ENCODE measurements at regions not wholly inside any gene's neighbourhood (a gene's known extent, or its start where the extent isn't known, plus 50 kb on each side); places are given as distances from the start of the nearest gene placed in this dataset.

DNA sequence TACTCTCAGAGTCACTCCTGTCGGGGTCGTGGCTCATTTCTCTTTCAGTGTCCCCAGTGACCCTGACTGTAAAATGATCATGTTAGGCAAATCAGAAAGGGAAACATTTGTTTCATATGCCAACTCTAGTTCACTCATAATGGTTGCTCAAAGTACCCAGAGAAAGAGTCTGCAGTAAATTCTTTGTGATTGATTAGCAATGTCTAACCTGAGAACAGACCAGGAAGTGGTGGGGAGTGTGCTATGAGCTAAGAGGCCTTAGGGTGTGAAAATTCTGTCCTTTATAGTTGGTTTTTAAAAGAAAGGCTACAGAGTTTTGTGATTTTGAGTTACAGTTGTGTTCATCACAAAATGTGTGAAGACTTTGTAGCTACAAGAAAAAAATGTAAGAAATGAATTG, 108.9 kb downstream of the EDEM1 start:
- TF ChIP-seq, protein P1, sequence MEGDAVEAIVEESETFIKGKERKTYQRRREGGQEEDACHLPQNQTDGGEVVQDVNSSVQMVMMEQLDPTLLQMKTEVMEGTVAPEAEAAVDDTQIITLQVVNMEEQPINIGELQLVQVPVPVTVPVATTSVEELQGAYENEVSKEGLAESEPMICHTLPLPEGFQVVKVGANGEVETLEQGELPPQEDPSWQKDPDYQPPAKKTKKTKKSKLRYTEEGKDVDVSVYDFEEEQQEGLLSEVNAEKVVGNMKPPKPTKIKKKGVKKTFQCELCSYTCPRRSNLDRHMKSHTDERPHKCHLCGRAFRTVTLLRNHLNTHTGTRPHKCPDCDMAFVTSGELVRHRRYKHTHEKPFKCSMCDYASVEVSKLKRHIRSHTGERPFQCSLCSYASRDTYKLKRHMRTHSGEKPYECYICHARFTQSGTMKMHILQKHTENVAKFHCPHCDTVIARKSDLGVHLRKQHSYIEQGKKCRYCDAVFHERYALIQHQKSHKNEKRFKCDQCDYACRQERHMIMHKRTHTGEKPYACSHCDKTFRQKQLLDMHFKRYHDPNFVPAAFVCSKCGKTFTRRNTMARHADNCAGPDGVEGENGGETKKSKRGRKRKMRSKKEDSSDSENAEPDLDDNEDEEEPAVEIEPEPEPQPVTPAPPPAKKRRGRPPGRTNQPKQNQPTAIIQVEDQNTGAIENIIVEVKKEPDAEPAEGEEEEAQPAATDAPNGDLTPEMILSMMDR (IDR thresholded peaks at IDR 0.05) = no peak
- 96% methylated on average over 2 of the region's 2 CpGs for WGBS
- Histone ChIP-seq H3K27ac (no peak overlapping the region), H3K9me3 (no peaks in the 10 kb centered on the region), H3K27me3 (replicated peaks; ENCODE audit: insufficient read depth) (no peaks in the 10 kb centered on the region), H3K4me3 (no peak overlapping the region), H3K4me1 (replicated peaks) (no peaks in the 10 kb centered on the region), H3K36me3 (no peaks in the 10 kb centered on the region)
- DNase-seq (ENCODE audit: low spot score) = no peak
- intact Hi-C loops (cut with DNase I) = no loop called here

DNA sequence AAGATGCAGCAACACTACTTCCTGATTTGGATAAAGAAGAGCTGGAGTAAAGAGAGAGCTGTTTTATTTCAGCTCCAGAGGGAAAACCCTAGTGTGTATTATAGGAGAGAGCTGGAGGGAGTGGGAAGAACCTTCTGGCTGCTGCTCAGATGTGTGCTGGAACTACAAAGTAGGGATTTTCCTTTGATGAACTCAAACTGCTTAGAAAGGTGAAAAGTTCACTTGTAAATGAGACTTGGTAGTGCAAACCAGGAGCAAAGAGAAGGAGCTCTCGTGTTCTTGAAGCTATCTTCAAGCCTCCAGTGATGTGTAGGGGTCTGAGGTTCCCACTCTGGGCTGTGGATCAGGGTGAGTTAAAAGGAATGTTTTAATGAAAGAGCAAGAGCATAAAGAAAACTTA, 110.4 kb downstream of the EDEM1 start:
- WGBS = 18% methylated on average over 1 of the region's 1 CpG

DNA sequence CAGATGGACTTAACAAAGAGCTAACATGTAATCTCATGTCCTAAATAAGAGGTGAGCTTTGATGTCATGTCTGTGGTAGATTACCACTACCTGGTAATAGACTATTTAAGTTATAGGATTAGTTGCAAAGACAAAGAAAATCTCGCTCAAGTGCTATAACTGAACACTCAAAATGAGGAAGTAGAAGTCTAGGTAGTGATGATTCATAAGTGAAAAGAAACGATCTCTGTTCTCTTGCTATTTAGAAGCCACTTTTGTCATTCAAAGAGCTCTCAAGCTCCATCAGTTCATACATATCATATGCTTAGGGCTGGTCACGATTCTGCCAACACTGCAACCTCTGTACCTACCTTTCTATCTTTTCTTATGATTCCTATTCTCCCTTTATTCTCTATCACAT, 110.9 kb downstream of the EDEM1 start:
- TF ChIP-seq POLR2AphosphoS5 (IDR thresholded peaks at IDR 0.05) (no peak), POLR2A (IDR thresholded peaks at IDR 0.05) (no peak)
- TF ChIP-seq, protein P1 (IDR thresholded peaks at IDR 0.05) = no peak
- Histone ChIP-seq H3K27ac (no peak overlapping the region), H3K4me1 (replicated peaks) (no peaks in the 10 kb centered on the region), H3K27me3 (replicated peaks; ENCODE audit: insufficient read depth) (no peaks in the 10 kb centered on the region), H3K36me3 (no peaks in the 10 kb centered on the region), H3K4me3 (no peak overlapping the region), H3K9me3 (no peaks in the 10 kb centered on the region)
- no peak for DNase-seq (ENCODE audit: low spot score)
- intact Hi-C loops (cut with DNase I) = no loop called here
- 58% methylated on average over 3 of the region's 3 CpGs for WGBS

More for the DNA sequence above, 110.4 kb downstream of the EDEM1 start:
- TF ChIP-seq POLR2A (IDR thresholded peaks at IDR 0.05) (no peak), POLR2AphosphoS5 (IDR thresholded peaks at IDR 0.05) (no peak)
- no peak overlapping the region for H3K27ac ChIP-seq
- intact Hi-C loops (cut with DNase I) = no loop called here
- no peaks in the 10 kb centered on the region for H3K36me3 ChIP-seq
- no peak overlapping the region for H3K4me3 ChIP-seq
- no peaks in the 10 kb centered on the region for H3K27me3 ChIP-seq (replicated peaks; ENCODE audit: insufficient read depth)
- no peak for DNase-seq (ENCODE audit: low spot score)
- H3K4me1 ChIP-seq (replicated peaks) = no peaks in the 10 kb centered on the region
- H3K9me3 ChIP-seq = no peaks in the 10 kb centered on the region

DNA sequence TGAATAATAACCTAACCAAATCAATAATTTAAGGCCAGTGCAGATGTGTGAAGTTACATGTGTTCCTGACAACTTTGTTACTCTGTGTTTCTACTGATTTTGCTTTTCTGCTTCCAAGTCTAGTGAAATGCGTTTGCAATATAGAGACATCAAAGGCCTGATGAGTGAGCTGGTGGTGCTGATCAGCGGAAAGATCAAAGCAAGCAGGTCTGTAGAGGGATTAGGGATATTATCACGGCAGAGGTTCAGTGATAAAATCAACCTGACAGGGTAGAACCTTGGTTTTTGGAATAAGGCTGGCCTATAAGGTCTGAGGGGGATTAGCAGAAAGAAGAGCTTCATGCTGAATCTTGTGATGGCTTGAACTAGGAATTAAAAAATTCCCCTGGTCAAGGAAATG, 111.7 kb downstream of the EDEM1 start:
- 48% methylated on average over 3 of the region's 3 CpGs for WGBS
- Histone ChIP-seq H3K27ac (no peak overlapping the region), H3K36me3 (no peaks in the 10 kb centered on the region), H3K9me3 (no peaks in the 10 kb centered on the region), H3K4me3 (no peak overlapping the region), H3K4me1 (replicated peaks) (no peaks in the 10 kb centered on the region), H3K27me3 (replicated peaks; ENCODE audit: insufficient read depth) (no peaks in the 10 kb centered on the region)
- intact Hi-C loops (cut with DNase I) = no loop called here
- TF ChIP-seq POLR2AphosphoS5 (IDR thresholded peaks at IDR 0.05) (no peak), POLR2A (IDR thresholded peaks at IDR 0.05) (no peak)
- TF ChIP-seq, protein P1 (IDR thresholded peaks at IDR 0.05) = no peak
- no peak for DNase-seq (ENCODE audit: low spot score)

DNA sequence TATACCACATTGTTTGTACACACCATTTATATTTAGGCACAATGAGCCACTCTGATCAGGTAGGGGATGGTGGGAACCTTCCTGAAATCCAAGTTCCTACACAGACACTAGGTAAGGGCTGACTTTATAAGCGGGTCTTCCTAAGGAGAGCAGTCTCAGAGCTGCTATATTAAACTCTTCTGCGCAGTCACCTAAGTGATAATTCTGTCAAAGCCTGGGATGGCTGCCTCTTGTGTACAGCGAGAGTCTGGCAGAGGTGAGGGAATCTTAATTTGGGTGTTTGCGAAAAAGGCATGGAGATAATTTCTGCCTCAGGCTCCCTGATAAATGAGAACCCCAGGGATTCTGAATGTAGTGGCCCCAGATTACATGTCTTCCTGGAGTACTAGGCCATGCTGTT, 113.1 kb downstream of the EDEM1 start:
- Histone ChIP-seq H3K9me3 (no peaks in the 10 kb centered on the region), H3K27ac (no peak overlapping the region), H3K36me3 (no peaks in the 10 kb centered on the region), H3K4me3 (no peak overlapping the region), H3K27me3 (replicated peaks; ENCODE audit: insufficient read depth) (no peaks in the 10 kb centered on the region), H3K4me1 (replicated peaks) (no peaks in the 10 kb centered on the region)
- intact Hi-C loops (cut with DNase I) = no loop called here
- TF ChIP-seq POLR2AphosphoS5 (IDR thresholded peaks at IDR 0.05) (no peak), POLR2A (IDR thresholded peaks at IDR 0.05) (no peak)
- TF ChIP-seq, protein P1 (IDR thresholded peaks at IDR 0.05) = no peak
- 91% methylated on average over 4 of the region's 4 CpGs for WGBS
- DNase-seq (ENCODE audit: low spot score) = no peak

Measured in prostate gland (tissue), 2 donors.